ENCODE measurements at regions not wholly inside any gene's neighbourhood (a gene's known extent, or its start where the extent isn't known, plus 50 kb on each side); places are given as distances from the start of the nearest gene placed in this dataset.

- TF ChIP-seq, protein P1, sequence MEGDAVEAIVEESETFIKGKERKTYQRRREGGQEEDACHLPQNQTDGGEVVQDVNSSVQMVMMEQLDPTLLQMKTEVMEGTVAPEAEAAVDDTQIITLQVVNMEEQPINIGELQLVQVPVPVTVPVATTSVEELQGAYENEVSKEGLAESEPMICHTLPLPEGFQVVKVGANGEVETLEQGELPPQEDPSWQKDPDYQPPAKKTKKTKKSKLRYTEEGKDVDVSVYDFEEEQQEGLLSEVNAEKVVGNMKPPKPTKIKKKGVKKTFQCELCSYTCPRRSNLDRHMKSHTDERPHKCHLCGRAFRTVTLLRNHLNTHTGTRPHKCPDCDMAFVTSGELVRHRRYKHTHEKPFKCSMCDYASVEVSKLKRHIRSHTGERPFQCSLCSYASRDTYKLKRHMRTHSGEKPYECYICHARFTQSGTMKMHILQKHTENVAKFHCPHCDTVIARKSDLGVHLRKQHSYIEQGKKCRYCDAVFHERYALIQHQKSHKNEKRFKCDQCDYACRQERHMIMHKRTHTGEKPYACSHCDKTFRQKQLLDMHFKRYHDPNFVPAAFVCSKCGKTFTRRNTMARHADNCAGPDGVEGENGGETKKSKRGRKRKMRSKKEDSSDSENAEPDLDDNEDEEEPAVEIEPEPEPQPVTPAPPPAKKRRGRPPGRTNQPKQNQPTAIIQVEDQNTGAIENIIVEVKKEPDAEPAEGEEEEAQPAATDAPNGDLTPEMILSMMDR (IDR thresholded peaks at IDR 0.05; ENCODE audit: insufficient read depth, low read depth, low read length): no peak
- no peak for TF ChIP-seq EZH2 (IDR thresholded peaks at IDR 0.05; ENCODE audit: insufficient read depth, low read length)
Observed at GRCh38 chr2:194491409-194492115, 1165.5 kb upstream of the SLC39A10 start.
